ENCODE measurements at regions not wholly inside any gene's neighbourhood (a gene's known extent, or its start where the extent isn't known, plus 50 kb on each side); places are given as distances from the start of the nearest gene placed in this dataset.

GRCh38 chrX:40156470-40157227 lies 58.9 kb upstream of the BCOR start:
- no peak for DNase-seq

- no peak for DNase-seq
These were observed 58.1 kb upstream of the BCOR start for GRCh38 chrX:40155589-40156469.

GRCh38 chrX:40154853-40155588 lies 57.3 kb upstream of the BCOR start:
- DNase-seq, result no peak

- peak; percentile 15 for DNase-seq
These were observed 56.6 kb upstream of the BCOR start for GRCh38 chrX:40154250-40154852.

- no peak for DNase-seq
These were observed 55.8 kb upstream of the BCOR start for GRCh38 chrX:40153345-40154249.

- DNase-seq, result no peak
These were observed 55.1 kb upstream of the BCOR start for GRCh38 chrX:40152741-40153344.

GRCh38 chrX:40152173-40152711 lies 54.5 kb upstream of the BCOR start:
- no peak for DNase-seq

- DNase-seq, result peak; percentile 46
These were observed 53.7 kb upstream of the BCOR start for GRCh38 chrX:40151211-40152172.

- DNase-seq, result no peak
These were observed 52.7 kb upstream of the BCOR start for GRCh38 chrX:40150503-40150902.

GRCh38 chrX:40149286-40150175 lies 51.8 kb upstream of the BCOR start:
- DNase-seq, result no peak

GRCh38 chrX:40148385-40149285 lies 50.9 kb upstream of the BCOR start:
- DNase-seq, result no peak

- no peak for DNase-seq
These were observed 50.2 kb upstream of the BCOR start for GRCh38 chrX:40147971-40148370.

Measured in NCI-H2029 treated with DMSO at 0.1 percent for 48 hours (cell line).